ENCODE measurements at regions not wholly inside any gene's neighbourhood (a gene's known extent, or its start where the extent isn't known, plus 50 kb on each side); places are given as distances from the start of the nearest gene placed in this dataset.

DNA sequence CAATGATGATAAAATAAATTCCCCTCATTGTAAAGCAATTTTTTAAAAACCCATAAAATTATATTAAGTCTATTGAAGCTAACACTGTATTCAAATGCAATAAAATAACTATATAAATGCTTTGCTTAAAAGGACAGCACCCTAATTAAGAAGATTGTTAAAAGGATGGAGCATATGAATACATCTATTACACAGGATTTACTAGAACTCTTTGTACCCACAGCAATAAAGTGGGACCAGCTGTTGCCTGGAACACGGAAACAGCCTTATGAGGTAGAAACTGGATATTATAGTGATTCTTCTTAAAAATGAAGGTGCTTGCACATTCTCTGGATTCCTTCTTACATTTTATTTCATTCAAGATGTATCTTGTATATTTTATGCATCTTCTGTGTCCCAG, 298.7 kb upstream of the KLF3 start:
- CTCF ChIA-PET: no interaction called here

GRCh38 chr4:38365748-38366310, 298.2 kb upstream of the KLF3 start:
- Histone ChIP-seq H3K27me3 (ENCODE audit: control insufficient read depth, insufficient read depth, low read length) (peaks cover 10% of the 10 kb centered on the region), H3K27ac (ENCODE audit: low read depth, low read length) (no peak overlapping the region), H3K9me3 (ENCODE audit: control insufficient read depth, insufficient read depth, low read length) (no peaks in the 10 kb centered on the region), H3K4me3 (ENCODE audit: low read depth, low read length) (no peak overlapping the region)
- TF ChIP-seq CTCF (IDR thresholded peaks at IDR 0.05; ENCODE audit: low read depth, low read length): no peak
- ChIA-PET POLR2A (interaction anchor here (0.6 to 0.7 kb wide), 2 partner anchors 299 to 1441 kb away, joined by 3 read pairs; no protein-coding TSS in a partner anchor), CTCF (no interaction called here)
- no peak for DNase-seq (ENCODE audit: low read depth, low spot score)

More for the DNA sequence above, 298.7 kb upstream of the KLF3 start:
- Histone ChIP-seq H3K27me3 (ENCODE audit: control insufficient read depth, insufficient read depth, low read length) (peaks cover 10% of the 10 kb centered on the region), H3K4me3 (ENCODE audit: low read depth, low read length) (no peak overlapping the region), H3K9me3 (ENCODE audit: control insufficient read depth, insufficient read depth, low read length) (no peaks in the 10 kb centered on the region), H3K27ac (ENCODE audit: low read depth, low read length) (no peak overlapping the region)
- POLR2A ChIA-PET: no interaction called here
- no peak for TF ChIP-seq CTCF (IDR thresholded peaks at IDR 0.05; ENCODE audit: low read depth, low read length)
- no peak for DNase-seq (ENCODE audit: low read depth, low spot score)

GRCh38 chr4:38366456-38366855, 297.5 kb upstream of the KLF3 start:
- DNase-seq (ENCODE audit: low read depth, low spot score): no peak
- ChIA-PET CTCF (no interaction called here), POLR2A (interaction anchor here (0.6 to 0.7 kb wide), 2 partner anchors 300 to 1440 kb away, joined by 3 read pairs; no protein-coding TSS in a partner anchor)
- H3K4me3 ChIP-seq (ENCODE audit: low read depth, low read length): no peak overlapping the region
- peaks cover 10% of the 10 kb centered on the region for H3K27me3 ChIP-seq (ENCODE audit: control insufficient read depth, insufficient read depth, low read length)
- H3K27ac ChIP-seq (ENCODE audit: low read depth, low read length): no peak overlapping the region
- no peak for TF ChIP-seq CTCF (IDR thresholded peaks at IDR 0.05; ENCODE audit: low read depth, low read length)
- no peaks in the 10 kb centered on the region for H3K9me3 ChIP-seq (ENCODE audit: control insufficient read depth, insufficient read depth, low read length)

- ChIA-PET POLR2A (no interaction called here), CTCF (no interaction called here)
Measured at GRCh38 chr4:38366997-38367396, 297.0 kb upstream of the KLF3 start.

More at GRCh38 chr4:38366997-38367396, 297.0 kb upstream of the KLF3 start:
- Histone ChIP-seq H3K27ac (ENCODE audit: low read depth, low read length) (no peak overlapping the region), H3K9me3 (ENCODE audit: control insufficient read depth, insufficient read depth, low read length) (no peaks in the 10 kb centered on the region), H3K4me3 (ENCODE audit: low read depth, low read length) (no peak overlapping the region), H3K27me3 (ENCODE audit: control insufficient read depth, insufficient read depth, low read length) (peaks cover 10% of the 10 kb centered on the region)
- TF ChIP-seq CTCF (IDR thresholded peaks at IDR 0.05; ENCODE audit: low read depth, low read length): no peak
- DNase-seq (ENCODE audit: low read depth, low spot score): no peak
